ENCODE measurements at regions not wholly inside any gene's neighbourhood (a gene's known extent, or its start where the extent isn't known, plus 50 kb on each side); places are given as distances from the start of the nearest gene placed in this dataset.
"Not testable (repeated sequence)": the region's sequence is repeated elsewhere in the genome, so short reads cannot be mapped to it uniquely, and the experiment has no call there.

- not testable (repeated sequence) for H3K36me3 Mint-ChIP-seq; H3K27ac Mint-ChIP-seq; H3K9me3 Mint-ChIP-seq (ENCODE audit: low read depth); H3K4me1 Mint-ChIP-seq (ENCODE audit: low read depth); H3K4me3 Mint-ChIP-seq; H3K27me3 Mint-ChIP-seq
Observed at GRCh38 chr16:5161888-5162287, 64.3 kb upstream of the EEF2KMT start.

DNA sequence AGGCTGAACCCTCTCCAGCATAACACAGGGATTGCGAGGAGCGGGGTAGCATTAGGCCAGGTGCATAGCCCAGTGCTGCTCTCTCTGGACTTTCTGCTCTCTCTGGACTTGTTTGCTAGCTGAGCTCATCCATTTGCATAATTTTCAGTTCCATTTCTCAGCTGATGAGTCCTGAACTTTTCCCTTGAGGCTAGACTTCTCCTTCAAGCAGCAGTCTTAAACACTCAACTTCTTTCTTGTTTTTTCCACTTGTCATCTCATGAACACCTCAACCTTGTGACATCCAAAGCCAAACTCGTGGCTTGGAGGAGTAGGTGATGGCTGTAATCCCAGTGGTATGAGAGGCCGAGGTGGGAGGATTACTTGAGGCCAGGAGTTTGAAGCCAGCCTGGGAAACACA, 62.4 kb upstream of the EEF2KMT start:
- H3K9me3 Mint-ChIP-seq (ENCODE audit: low read depth); H3K4me3 Mint-ChIP-seq; H3K4me1 Mint-ChIP-seq (ENCODE audit: low read depth); H3K27ac Mint-ChIP-seq; H3K36me3 Mint-ChIP-seq: not testable (repeated sequence)
- H3K27me3 Mint-ChIP-seq, result peaks cover 11% of the 10 kb centered on the region

- not testable (repeated sequence) for H3K27ac Mint-ChIP-seq; H3K9me3 Mint-ChIP-seq (ENCODE audit: low read depth); H3K4me3 Mint-ChIP-seq; H3K4me1 Mint-ChIP-seq (ENCODE audit: low read depth); H3K27me3 Mint-ChIP-seq; H3K36me3 Mint-ChIP-seq
Observed at GRCh38 chr16:5159537-5159936, 61.9 kb upstream of the EEF2KMT start.

DNA sequence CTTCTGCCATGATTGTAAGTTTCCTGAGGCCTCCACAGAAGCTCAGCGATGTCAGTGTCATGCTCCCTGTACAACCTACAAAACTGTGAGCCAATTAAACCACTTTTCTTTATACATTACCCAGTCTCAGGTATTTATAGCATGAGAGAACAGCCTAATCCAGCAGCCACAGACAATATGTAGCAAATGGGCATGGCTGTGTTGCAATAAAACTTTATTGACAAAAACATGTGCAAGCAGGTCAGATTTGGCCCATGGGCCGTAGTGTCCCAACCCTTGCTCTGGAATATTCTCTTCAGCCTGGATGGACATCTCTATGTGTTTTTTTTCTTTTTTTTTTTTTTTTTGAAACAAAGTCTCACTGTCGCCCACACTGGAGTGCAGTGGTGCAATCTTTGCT, 60.9 kb upstream of the EEF2KMT start:
- H3K4me3 Mint-ChIP-seq, result no peak overlapping the region
- peaks cover 6% of the 10 kb centered on the region for H3K36me3 Mint-ChIP-seq
- no peak overlapping the region for H3K27ac Mint-ChIP-seq
- H3K27me3 Mint-ChIP-seq, result peaks cover 10% of the 10 kb centered on the region
- H3K9me3 Mint-ChIP-seq (ENCODE audit: low read depth), result peaks cover 4% of the 10 kb centered on the region
- no peaks in the 10 kb centered on the region for H3K4me1 Mint-ChIP-seq (ENCODE audit: low read depth)

DNA sequence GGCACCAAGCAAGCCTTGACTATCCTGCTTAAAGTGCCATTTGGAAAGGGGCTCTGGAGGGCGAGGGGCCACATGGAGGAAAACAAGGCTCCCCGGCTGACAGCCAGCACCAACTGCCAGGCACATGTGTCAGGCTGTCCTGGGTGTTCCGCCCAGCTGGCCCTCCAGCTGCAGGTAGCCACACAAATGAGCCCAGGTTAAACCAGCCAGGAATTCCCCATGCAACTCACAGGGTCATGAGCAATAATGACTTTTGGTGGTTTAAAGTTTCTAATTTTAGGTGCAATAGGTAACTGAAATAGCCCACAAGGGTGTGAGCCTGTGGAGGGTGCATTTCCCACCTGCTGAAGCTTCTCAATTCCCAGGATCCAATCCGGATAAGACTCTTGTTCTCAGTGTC, 58.9 kb upstream of the EEF2KMT start:
- H3K27ac Mint-ChIP-seq, H3K36me3 Mint-ChIP-seq: not testable (repeated sequence)

DNA sequence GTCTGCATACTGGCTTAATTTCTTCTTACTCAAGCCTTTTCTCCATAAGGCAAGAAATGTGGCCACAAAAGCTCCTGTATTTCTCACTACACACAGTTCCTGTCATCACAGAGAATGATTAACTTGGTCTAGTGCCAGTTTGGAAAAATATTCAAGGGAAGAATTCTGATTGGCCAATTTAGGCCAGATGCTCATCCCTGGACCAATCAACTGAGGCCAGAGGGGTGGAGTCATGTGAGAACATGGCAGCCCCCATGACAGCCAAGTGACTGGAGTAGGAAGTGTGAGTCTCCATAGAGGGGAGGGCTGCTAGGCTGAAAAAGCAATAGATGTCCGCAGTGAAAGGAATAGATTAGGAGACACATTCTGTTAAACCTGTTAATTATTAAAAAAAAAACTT, 56.4 kb upstream of the EEF2KMT start:
- H3K4me3 Mint-ChIP-seq; H3K36me3 Mint-ChIP-seq; H3K9me3 Mint-ChIP-seq (ENCODE audit: low read depth); H3K27ac Mint-ChIP-seq; H3K4me1 Mint-ChIP-seq (ENCODE audit: low read depth); H3K27me3 Mint-ChIP-seq: not testable (repeated sequence)

More for the DNA sequence above, 58.9 kb upstream of the EEF2KMT start:
- not testable (repeated sequence) for H3K27me3 Mint-ChIP-seq; H3K4me3 Mint-ChIP-seq; H3K4me1 Mint-ChIP-seq (ENCODE audit: low read depth); H3K9me3 Mint-ChIP-seq (ENCODE audit: low read depth)

GRCh38 chr16:5151409-5151808, 53.8 kb upstream of the EEF2KMT start:
- H3K4me1 Mint-ChIP-seq (ENCODE audit: low read depth); H3K27ac Mint-ChIP-seq; H3K27me3 Mint-ChIP-seq; H3K4me3 Mint-ChIP-seq; H3K9me3 Mint-ChIP-seq (ENCODE audit: low read depth); H3K36me3 Mint-ChIP-seq: not testable (repeated sequence)
